DOHH2 (cell line): ENCODE measurements at regions not wholly inside any gene's neighbourhood (a gene's known extent, or its start where the extent isn't known, plus 50 kb on each side); places are given as distances from the start of the nearest gene placed in this dataset.

Experiments used
- EZH2phosphoT487 ChIP-seq: fragments of 200-600 bp; sonication (generic); IDR thresholded peaks from 2 replicates; pipeline ENCODE4 v1.6.1; 2017; ENCODE audit warnings: borderline replicate concordance, mild to moderate bottlenecking, antibody characterized with exemption, low read length, moderate library complexity, mixed read lengths
- TF ChIP-seq, protein P1 (sequence below): fragments of 200-600 bp; sonication (generic); IDR thresholded peaks from one replicate; pipeline ENCODE4 v1.5.1; 2014; ENCODE audit warnings: antibody characterized with exemption, mild to moderate bottlenecking, low read depth, low read length; ENCODE audit not compliant: poor library complexity, severe bottlenecking

DNA sequence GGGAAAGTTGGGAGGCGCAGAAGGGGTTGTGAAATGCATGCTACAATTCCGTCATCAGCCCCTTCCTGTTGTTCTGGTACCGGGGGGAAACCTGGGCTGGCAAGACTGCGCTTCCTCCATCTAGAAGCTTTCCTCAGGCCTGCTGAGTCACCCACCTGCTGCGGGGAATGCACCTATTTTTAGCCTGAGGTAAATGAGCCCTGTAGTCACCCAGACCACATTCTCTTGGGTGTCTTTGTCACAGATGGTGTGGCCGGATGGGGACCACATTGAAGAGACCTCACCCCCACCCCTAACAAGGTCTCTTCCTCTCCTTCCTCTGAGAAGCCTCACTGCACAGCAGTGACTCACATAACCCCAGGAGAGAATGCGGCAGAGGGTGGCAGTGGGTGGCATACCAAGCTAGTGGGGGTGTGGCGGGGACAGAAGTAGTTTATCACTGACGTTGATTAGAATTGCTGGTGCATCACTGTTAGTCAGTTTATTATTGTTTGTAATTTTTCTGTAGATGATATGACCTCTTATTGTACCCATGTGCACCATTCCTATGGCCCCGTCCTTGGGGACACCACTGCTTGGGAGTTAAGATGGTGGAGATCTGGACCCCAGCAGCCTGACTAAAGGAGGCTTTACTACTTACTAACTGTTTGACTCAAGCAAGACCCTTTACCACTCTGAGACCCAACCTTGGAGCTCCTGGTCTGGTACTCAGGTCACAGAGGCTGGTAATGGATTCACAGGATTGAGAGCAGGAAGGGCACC, 83.0 kb upstream of the DUSP5 start:
- TF ChIP-seq, protein P1, sequence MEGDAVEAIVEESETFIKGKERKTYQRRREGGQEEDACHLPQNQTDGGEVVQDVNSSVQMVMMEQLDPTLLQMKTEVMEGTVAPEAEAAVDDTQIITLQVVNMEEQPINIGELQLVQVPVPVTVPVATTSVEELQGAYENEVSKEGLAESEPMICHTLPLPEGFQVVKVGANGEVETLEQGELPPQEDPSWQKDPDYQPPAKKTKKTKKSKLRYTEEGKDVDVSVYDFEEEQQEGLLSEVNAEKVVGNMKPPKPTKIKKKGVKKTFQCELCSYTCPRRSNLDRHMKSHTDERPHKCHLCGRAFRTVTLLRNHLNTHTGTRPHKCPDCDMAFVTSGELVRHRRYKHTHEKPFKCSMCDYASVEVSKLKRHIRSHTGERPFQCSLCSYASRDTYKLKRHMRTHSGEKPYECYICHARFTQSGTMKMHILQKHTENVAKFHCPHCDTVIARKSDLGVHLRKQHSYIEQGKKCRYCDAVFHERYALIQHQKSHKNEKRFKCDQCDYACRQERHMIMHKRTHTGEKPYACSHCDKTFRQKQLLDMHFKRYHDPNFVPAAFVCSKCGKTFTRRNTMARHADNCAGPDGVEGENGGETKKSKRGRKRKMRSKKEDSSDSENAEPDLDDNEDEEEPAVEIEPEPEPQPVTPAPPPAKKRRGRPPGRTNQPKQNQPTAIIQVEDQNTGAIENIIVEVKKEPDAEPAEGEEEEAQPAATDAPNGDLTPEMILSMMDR = no peak
- no peak for TF ChIP-seq EZH2phosphoT487
